ENCODE measurements at regions not wholly inside any gene's neighbourhood (a gene's known extent, or its start where the extent isn't known, plus 50 kb on each side); places are given as distances from the start of the nearest gene placed in this dataset.

DNA sequence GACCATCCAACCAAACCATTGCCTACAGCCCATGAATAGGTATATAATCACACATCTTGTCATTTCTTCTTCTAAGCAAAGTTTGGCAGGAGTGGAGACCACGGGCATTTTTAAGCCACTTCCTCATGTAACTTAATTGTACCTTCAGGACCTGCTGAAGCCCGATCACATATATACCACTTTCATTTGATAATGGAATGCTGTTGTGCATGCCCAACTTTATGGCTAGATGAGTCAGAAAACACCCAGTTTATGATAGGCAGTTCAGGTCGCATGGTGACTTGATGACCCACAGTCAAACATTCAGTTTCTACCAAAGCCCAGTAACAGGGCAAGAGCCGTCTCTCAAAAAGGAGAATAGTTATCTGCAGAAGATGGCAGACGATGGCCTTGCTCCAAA is 2295.0 kb upstream of the ACO1 start:
- Histone ChIP-seq H3K4me3 (replicated peaks in 1 of 3; ENCODE audit: insufficient read depth in 1 of 3, low read depth in 2 of 3, low read length in 3 of 3) (no peak overlapping the region), H3K4me2 (ENCODE audit: low read depth, low read length) (no peak overlapping the region), H3K79me2 (ENCODE audit: insufficient read depth, low read length) (no peaks in the 10 kb centered on the region), H3K4me1 (ENCODE audit: insufficient read depth, low read length) (no peaks in the 10 kb centered on the region), H3K27me3 (ENCODE audit: control insufficient read depth in 1 of 2, insufficient read depth in 2 of 2, low read length in 2 of 2) (no peaks in the 10 kb centered on the region), H4K20me1 (ENCODE audit: insufficient read depth, low read length) (no peaks in the 10 kb centered on the region), H3K27ac (ENCODE audit: extremely low read length, insufficient read depth, low read length) (no peak overlapping the region), H2AFZ (ENCODE audit: low read length) (no peak overlapping the region), H3K9ac (ENCODE audit: insufficient read depth, low read depth, low read length) (no peak overlapping the region), H3K9me3 (ENCODE audit: low read length) (no peaks in the 10 kb centered on the region), H3K36me3 (replicated peaks in 1 of 2; ENCODE audit: control insufficient read depth in 1 of 2, insufficient read depth in 2 of 2, low read length in 2 of 2) (no peaks in the 10 kb centered on the region)
- intact Hi-C loops (cut with micrococcal nuclease; ENCODE audit: unreplicated experiment): no loop called here
- 0% methylated on average over 5 of the region's 5 CpGs for WGBS (ENCODE audit: low lambda C conversion rate)
- POLR2A ChIA-PET: no interaction called here
- no peak for ATAC-seq
- BruUV-seq (replicated peaks): no TSS peak
- CTCF ChIA-PET (ENCODE audit: low intra/inter-chr PET ratio, low total read pairs): no interaction called here
- in situ Hi-C loops (cut with HindIII; ENCODE audit: extremely low pct_ligation_motif_present, low pct_unique_long_range_greater_than_20kb): no loop called here
- FAIRE-seq: no peak
- no peak for TF ChIP-seq ZSCAN30 (CRISPR knock-in tag; IDR thresholded peaks at IDR 0.05)
- no peak for TF ChIP-seq ZNF230 (CRISPR knock-in tag; IDR thresholded peaks at IDR 0.05)
- TF ChIP-seq ZNF605 (CRISPR knock-in tag; IDR thresholded peaks at IDR 0.05): no peak
- TF ChIP-seq, protein P1, sequence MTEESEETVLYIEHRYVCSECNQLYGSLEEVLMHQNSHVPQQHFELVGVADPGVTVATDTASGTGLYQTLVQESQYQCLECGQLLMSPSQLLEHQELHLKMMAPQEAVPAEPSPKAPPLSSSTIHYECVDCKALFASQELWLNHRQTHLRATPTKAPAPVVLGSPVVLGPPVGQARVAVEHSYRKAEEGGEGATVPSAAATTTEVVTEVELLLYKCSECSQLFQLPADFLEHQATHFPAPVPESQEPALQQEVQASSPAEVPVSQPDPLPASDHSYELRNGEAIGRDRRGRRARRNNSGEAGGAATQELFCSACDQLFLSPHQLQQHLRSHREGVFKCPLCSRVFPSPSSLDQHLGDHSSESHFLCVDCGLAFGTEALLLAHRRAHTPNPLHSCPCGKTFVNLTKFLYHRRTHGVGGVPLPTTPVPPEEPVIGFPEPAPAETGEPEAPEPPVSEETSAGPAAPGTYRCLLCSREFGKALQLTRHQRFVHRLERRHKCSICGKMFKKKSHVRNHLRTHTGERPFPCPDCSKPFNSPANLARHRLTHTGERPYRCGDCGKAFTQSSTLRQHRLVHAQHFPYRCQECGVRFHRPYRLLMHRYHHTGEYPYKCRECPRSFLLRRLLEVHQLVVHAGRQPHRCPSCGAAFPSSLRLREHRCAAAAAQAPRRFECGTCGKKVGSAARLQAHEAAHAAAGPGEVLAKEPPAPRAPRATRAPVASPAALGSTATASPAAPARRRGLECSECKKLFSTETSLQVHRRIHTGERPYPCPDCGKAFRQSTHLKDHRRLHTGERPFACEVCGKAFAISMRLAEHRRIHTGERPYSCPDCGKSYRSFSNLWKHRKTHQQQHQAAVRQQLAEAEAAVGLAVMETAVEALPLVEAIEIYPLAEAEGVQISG (CRISPR knock-in tag; IDR thresholded peaks at IDR 0.05): no peak
- TF ChIP-seq ZNF782 (CRISPR knock-in tag; IDR thresholded peaks at IDR 0.05; ENCODE audit: borderline replicate concordance): no peak
- no peak for TF ChIP-seq HMGXB4 (CRISPR knock-in tag; IDR thresholded peaks at IDR 0.05; ENCODE audit: borderline replicate concordance in 1 of 2, low read depth in 1 of 2)
- TF ChIP-seq, protein P2, sequence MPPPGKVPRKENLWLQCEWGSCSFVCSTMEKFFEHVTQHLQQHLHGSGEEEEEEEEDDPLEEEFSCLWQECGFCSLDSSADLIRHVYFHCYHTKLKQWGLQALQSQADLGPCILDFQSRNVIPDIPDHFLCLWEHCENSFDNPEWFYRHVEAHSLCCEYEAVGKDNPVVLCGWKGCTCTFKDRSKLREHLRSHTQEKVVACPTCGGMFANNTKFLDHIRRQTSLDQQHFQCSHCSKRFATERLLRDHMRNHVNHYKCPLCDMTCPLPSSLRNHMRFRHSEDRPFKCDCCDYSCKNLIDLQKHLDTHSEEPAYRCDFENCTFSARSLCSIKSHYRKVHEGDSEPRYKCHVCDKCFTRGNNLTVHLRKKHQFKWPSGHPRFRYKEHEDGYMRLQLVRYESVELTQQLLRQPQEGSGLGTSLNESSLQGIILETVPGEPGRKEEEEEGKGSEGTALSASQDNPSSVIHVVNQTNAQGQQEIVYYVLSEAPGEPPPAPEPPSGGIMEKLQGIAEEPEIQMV (CRISPR knock-in tag; IDR thresholded peaks at IDR 0.05; ENCODE audit: low read depth): no peak
- TF ChIP-seq, protein P3, sequence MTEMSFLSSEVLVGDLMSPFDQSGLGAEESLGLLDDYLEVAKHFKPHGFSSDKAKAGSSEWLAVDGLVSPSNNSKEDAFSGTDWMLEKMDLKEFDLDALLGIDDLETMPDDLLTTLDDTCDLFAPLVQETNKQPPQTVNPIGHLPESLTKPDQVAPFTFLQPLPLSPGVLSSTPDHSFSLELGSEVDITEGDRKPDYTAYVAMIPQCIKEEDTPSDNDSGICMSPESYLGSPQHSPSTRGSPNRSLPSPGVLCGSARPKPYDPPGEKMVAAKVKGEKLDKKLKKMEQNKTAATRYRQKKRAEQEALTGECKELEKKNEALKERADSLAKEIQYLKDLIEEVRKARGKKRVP (CRISPR knock-in tag; IDR thresholded peaks at IDR 0.05): no peak
- TF ChIP-seq ZZZ3 (CRISPR knock-in tag; IDR thresholded peaks at IDR 0.05; ENCODE audit: borderline replicate concordance): no peak
- TF ChIP-seq SETDB1 (CRISPR knock-in tag; IDR thresholded peaks at IDR 0.05; ENCODE audit: borderline replicate concordance): no peak
- TF ChIP-seq BRCA1 (CRISPR knock-in tag; IDR thresholded peaks at IDR 0.05): no peak
- no peak for TF ChIP-seq RFX5 (IDR thresholded peaks at IDR 0.05; ENCODE audit: low read depth, low read length)
- no peak for TF ChIP-seq SRSF9 (IDR thresholded peaks at IDR 0.05; ENCODE audit: borderline replicate concordance, insufficient read depth, low read depth, low read length, poor library complexity, severe bottlenecking)
- TF ChIP-seq YEATS4 (CRISPR knock-in tag; IDR thresholded peaks at IDR 0.05; ENCODE audit: borderline replicate concordance): no peak
- no peak for TF ChIP-seq ELF4 (CRISPR knock-in tag; IDR thresholded peaks at IDR 0.05; ENCODE audit: borderline replicate concordance)
- DNase-seq (ENCODE audit: low spot score): no peak
